ENCODE measurements at regions not wholly inside any gene's neighbourhood (a gene's known extent, or its start where the extent isn't known, plus 50 kb on each side); places are given as distances from the start of the nearest gene placed in this dataset.

DNA sequence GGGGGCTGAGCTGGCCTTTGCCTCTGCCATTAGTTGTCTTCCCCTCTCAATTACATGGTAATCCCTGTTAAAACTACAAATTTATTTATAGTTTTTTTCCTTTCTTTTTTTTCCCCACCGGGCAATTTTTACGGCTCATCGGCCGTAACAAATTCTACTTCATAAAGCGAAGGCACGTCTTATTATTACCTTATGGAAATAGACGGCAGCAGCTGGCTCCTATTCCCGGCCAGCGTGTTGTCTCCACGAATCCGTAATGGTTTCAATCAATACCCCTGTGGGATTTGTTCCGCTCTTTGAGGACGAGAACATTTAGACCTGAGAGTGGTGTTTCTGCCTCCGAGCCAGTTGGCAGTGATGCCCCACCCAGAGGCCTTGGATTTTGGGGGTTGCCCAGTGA lies 52.4 kb upstream of the IGSF21 start:
- TF ChIP-seq, protein P1, sequence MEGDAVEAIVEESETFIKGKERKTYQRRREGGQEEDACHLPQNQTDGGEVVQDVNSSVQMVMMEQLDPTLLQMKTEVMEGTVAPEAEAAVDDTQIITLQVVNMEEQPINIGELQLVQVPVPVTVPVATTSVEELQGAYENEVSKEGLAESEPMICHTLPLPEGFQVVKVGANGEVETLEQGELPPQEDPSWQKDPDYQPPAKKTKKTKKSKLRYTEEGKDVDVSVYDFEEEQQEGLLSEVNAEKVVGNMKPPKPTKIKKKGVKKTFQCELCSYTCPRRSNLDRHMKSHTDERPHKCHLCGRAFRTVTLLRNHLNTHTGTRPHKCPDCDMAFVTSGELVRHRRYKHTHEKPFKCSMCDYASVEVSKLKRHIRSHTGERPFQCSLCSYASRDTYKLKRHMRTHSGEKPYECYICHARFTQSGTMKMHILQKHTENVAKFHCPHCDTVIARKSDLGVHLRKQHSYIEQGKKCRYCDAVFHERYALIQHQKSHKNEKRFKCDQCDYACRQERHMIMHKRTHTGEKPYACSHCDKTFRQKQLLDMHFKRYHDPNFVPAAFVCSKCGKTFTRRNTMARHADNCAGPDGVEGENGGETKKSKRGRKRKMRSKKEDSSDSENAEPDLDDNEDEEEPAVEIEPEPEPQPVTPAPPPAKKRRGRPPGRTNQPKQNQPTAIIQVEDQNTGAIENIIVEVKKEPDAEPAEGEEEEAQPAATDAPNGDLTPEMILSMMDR (IDR thresholded peaks at IDR 0.05; ENCODE audit: insufficient read depth, low read length), result no peak
- DNase-seq (ENCODE audit: low read depth), result no peak
- no peak overlapping the region for H3K4me3 ChIP-seq (ENCODE audit: low read depth, low read length)

DNA sequence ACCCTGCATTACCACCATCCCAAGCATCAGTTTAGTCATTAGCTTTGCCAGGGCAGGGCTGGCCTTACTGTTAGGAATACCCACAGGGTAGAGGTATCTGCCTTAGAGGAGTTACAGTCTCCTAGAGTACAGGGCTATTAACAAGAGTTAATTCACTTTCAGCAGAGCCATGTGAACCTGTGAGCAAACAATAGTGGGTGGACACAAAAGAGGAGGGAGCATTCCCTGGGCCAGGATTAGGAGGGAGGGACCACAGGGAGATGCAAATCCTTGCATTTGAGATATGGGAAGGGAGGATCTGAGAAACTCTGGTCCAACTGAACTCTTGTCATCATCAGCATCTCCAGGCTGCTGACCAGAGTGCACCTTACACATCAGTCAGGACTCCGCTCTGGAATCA lies 51.1 kb upstream of the IGSF21 start:
- no peak for DNase-seq (ENCODE audit: low read depth)
- no peak overlapping the region for H3K4me3 ChIP-seq (ENCODE audit: low read depth, low read length)
- TF ChIP-seq, protein P1 (IDR thresholded peaks at IDR 0.05; ENCODE audit: insufficient read depth, low read length), result no peak

DNA sequence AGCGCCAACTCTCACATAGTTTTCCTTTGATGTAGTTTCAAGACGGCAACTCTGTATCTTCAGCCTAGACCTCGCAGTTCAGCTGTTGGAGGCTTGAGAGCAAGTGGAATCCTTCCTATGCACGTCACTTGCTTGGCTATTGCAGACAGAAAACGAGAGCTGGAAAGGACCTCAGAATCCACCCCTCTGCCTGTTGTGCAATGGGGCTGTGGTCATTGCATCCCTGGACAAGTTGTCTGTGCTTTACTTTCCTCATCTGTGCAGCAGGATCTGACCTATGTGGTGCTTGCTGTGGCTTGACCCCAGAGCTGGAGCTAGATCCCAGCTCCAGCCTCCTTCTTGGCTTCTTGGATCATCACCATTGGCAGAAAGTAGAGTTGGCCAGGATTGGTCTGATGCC lies 50.0 kb upstream of the IGSF21 start:
- DNase-seq (ENCODE audit: low read depth), result no peak
- H3K4me3 ChIP-seq (ENCODE audit: low read depth, low read length), result no peak overlapping the region
- TF ChIP-seq, protein P1 (IDR thresholded peaks at IDR 0.05; ENCODE audit: insufficient read depth, low read length), result no peak

Data from fibroblast of the aortic adventitia (primary cell).